OCI-LY1 (cell line): ENCODE measurements at regions not wholly inside any gene's neighbourhood (a gene's known extent, or its start where the extent isn't known, plus 50 kb on each side); places are given as distances from the start of the nearest gene placed in this dataset.

ENCODE experiments used
- H2AFZ ChIP-seq: fragments of 200-600 bp; sonication (generic), shearing (Covaris generic); 2 replicates; pipeline ENCODE4 v1.6.0; 2014; ENCODE audit warnings: antibody characterized with exemption, mild to moderate bottlenecking, low read length
- H3F3A ChIP-seq: fragments of 200-600 bp; sonication (generic), shearing (Covaris generic); 2 replicates; pipeline ENCODE4 v1.6.0; 2014; ENCODE audit warnings: mild to moderate bottlenecking, antibody characterized with exemption, low read length, moderate library complexity; ENCODE audit not compliant: insufficient read depth
- H3K27ac ChIP-seq: fragments of 200-600 bp; sonication (generic); 2 replicates; pipeline ENCODE4 v1.5.1; 2014; ENCODE audit warnings: low read length, mixed run types, mild to moderate bottlenecking, low read depth; ENCODE audit not compliant: poor library complexity, severe bottlenecking
- H3K27me3 ChIP-seq: fragments of 200-600 bp; sonication (generic); 2 replicates; pipeline ENCODE4 v1.6.0; 2014; ENCODE audit warnings: antibody characterized with exemption, mild to moderate bottlenecking, low read length, moderate library complexity; ENCODE audit not compliant: insufficient read depth
- H3K36me3 ChIP-seq: fragments of 200-600 bp; sonication (generic); 2 replicates; pipeline ENCODE4 v1.6.1; 2014; ENCODE audit warnings: mild to moderate bottlenecking, antibody characterized with exemption, low read length, moderate library complexity, mixed read lengths; ENCODE audit not compliant: insufficient read depth
- H3K4me1 ChIP-seq: fragments of 200-600 bp; sonication (generic); 2 replicates; pipeline ENCODE4 v1.5.1; 2014; ENCODE audit warnings: mild to moderate bottlenecking, low read length, moderate library complexity; ENCODE audit not compliant: insufficient read depth, severe bottlenecking
- H3K4me2 ChIP-seq: fragments of 200-600 bp; sonication (generic), shearing (Covaris generic); 2 replicates; pipeline ENCODE4 v1.6.1; 2014; ENCODE audit warnings: low read length
- H3K4me3 ChIP-seq: fragments of 200-600 bp; sonication (generic); 2 replicates; pipeline ENCODE4 v1.5.1; 2014; ENCODE audit warnings: low read length, low read depth, mild to moderate bottlenecking, mixed read lengths; ENCODE audit not compliant: poor library complexity, severe bottlenecking
- H3K79me2 ChIP-seq: fragments of 200-600 bp; shearing (Covaris generic); 2 replicates; pipeline ENCODE4 v1.6.1; 2016; ENCODE audit warnings: mixed run types, low read length, mixed read lengths; ENCODE audit not compliant: insufficient read depth
- H3K9ac ChIP-seq: fragments of 200-600 bp; sonication (generic), shearing (Covaris generic); 2 replicates; pipeline ENCODE4 v1.6.1; 2014; ENCODE audit warnings: mild to moderate bottlenecking, low read length, mixed read lengths
- H3K9me2 ChIP-seq: fragments of 200-600 bp; sonication (generic), shearing (Covaris generic); 2 replicates; pipeline ENCODE4 v1.6.1; 2014; ENCODE audit warnings: low read depth, mild to moderate bottlenecking, low read length, mixed read lengths
- H3K9me3 ChIP-seq: fragments of 200-600 bp; shearing (Covaris generic); 2 replicates; pipeline ENCODE4 v1.6.1; 2014; ENCODE audit warnings: low read length, mixed read lengths
- H4K20me1 ChIP-seq: fragments of 200-600 bp; sonication (generic), shearing (Covaris generic); 2 replicates; pipeline ENCODE4 v1.6.0; 2016; ENCODE audit warnings: mild to moderate bottlenecking, low read length; ENCODE audit not compliant: insufficient read depth
- EZH2 ChIP-seq: fragments of 200-600 bp; sonication (generic), shearing (Covaris generic); IDR thresholded peaks from 2 replicates; pipeline ENCODE4 v1.8.0; 2017; ENCODE audit warnings: borderline replicate concordance, mixed run types, mild to moderate bottlenecking, antibody characterized with exemption, low read length, moderate library complexity, mixed read lengths
- TF ChIP-seq, protein P1 (sequence below): fragments of 200-600 bp; sonication (generic), shearing (Covaris generic); IDR thresholded peaks from 2 replicates; pipeline ENCODE4 v1.5.1; 2017; ENCODE audit warnings: mild to moderate bottlenecking, antibody characterized with exemption, low read length, moderate library complexity, mixed read lengths

DNA sequence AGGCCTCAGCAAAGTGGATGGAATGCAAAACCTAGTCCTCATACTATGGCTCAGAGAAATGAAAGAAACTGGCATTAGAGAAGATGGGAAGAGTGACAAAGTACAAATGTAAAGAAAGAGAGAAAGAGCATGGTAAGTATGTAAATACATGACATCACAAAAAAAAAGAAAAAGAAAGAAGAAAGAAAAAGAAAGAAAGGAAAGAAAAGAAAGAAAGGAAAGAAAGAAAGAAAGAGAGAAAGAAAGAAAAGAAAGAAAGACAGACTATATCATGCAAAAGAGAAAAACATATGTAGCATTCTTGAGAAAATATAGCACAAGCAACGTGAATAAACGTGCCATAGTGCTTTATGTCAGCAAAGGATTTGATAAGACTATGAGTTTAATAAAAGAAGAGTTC, 76.1 kb upstream of the CACHD1 start:
- no peak overlapping the region for H3K9ac ChIP-seq
- no peak overlapping the region for H3K27ac ChIP-seq
- H3K9me3 ChIP-seq, result no peaks in the 10 kb centered on the region

DNA sequence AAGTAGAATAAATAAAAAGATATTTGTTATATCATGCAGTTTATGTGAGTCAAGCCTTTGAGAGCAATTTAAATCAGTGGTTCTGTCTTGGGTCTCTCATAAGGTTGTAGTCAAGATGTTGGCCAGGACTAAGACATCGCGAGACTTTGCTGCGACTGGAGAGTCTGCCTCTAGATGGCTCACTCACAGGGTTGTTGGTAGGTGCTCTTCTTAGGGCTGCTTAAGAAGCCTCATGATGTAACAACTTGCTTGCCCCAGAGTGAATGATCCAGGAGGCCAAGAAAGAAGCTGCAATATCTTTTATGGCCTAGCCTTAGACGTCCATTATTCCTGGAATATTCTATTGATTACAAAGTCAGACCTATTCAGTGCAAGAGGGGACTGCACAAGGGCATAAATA, 73.1 kb upstream of the CACHD1 start:
- no peak overlapping the region for H3K27ac ChIP-seq
- no peak overlapping the region for H3K9ac ChIP-seq
- no peaks in the 10 kb centered on the region for H4K20me1 ChIP-seq
- no peaks in the 10 kb centered on the region for H3K79me2 ChIP-seq
- no peaks in the 10 kb centered on the region for H3K36me3 ChIP-seq
- TF ChIP-seq, protein P1, sequence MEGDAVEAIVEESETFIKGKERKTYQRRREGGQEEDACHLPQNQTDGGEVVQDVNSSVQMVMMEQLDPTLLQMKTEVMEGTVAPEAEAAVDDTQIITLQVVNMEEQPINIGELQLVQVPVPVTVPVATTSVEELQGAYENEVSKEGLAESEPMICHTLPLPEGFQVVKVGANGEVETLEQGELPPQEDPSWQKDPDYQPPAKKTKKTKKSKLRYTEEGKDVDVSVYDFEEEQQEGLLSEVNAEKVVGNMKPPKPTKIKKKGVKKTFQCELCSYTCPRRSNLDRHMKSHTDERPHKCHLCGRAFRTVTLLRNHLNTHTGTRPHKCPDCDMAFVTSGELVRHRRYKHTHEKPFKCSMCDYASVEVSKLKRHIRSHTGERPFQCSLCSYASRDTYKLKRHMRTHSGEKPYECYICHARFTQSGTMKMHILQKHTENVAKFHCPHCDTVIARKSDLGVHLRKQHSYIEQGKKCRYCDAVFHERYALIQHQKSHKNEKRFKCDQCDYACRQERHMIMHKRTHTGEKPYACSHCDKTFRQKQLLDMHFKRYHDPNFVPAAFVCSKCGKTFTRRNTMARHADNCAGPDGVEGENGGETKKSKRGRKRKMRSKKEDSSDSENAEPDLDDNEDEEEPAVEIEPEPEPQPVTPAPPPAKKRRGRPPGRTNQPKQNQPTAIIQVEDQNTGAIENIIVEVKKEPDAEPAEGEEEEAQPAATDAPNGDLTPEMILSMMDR, result peak; percentile 20; the same call in 1 of the 2 replicates
- TF ChIP-seq EZH2, result no peak
- H3F3A ChIP-seq, result no peaks in the 10 kb centered on the region
- H3K9me3 ChIP-seq, result no peaks in the 10 kb centered on the region
- H3K9me2 ChIP-seq, result no peaks in the 10 kb centered on the region; the same call in 1 of the 2 replicates
- H3K4me3 ChIP-seq, result no peak overlapping the region
- no peaks in the 10 kb centered on the region for H3K4me1 ChIP-seq
- no peaks in the 10 kb centered on the region for H3K27me3 ChIP-seq
- no peak overlapping the region for H2AFZ ChIP-seq
- H3K4me2 ChIP-seq, result no peak overlapping the region

More for the DNA sequence above, 76.1 kb upstream of the CACHD1 start:
- no peaks in the 10 kb centered on the region for H3F3A ChIP-seq
- H3K79me2 ChIP-seq, result no peaks in the 10 kb centered on the region
- no peak overlapping the region for H3K4me2 ChIP-seq
- H3K27me3 ChIP-seq, result no peaks in the 10 kb centered on the region
- no peaks in the 10 kb centered on the region for H3K36me3 ChIP-seq
- no peak overlapping the region for H3K4me3 ChIP-seq
- H3K4me1 ChIP-seq, result no peaks in the 10 kb centered on the region
- no peaks in the 10 kb centered on the region for H4K20me1 ChIP-seq
- H3K9me2 ChIP-seq, result no peaks in the 10 kb centered on the region; the same call in 1 of the 2 replicates
- no peak overlapping the region for H2AFZ ChIP-seq
- TF ChIP-seq EZH2, result no peak
- TF ChIP-seq, protein P1, result no peak

DNA sequence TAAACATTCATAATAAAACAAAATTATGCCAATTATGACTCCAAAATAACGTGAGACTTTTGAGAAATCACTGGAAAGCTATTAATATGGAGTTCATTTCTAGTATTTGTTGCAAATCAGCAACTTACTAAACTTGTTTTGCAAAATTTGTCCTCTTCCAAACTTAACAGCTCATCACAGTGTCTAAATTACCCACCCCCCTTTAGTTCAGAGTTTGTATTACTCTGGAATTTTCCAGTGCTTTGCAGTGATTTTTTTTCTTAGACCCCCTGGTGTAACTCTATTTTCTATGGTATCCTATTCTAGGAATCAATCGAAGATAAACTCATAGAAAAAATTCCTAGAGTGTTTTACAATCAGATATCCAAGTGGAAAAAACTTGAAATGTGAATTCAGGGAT, 72.4 kb upstream of the CACHD1 start:
- no peak overlapping the region for H2AFZ ChIP-seq
- H3K27me3 ChIP-seq, result no peaks in the 10 kb centered on the region
- H3K27ac ChIP-seq, result no peak overlapping the region
- TF ChIP-seq, protein P1, result no peak
- no peak for TF ChIP-seq EZH2
- no peak overlapping the region for H3K4me2 ChIP-seq
- no peaks in the 10 kb centered on the region for H3K36me3 ChIP-seq
- no peaks in the 10 kb centered on the region for H3K4me1 ChIP-seq
- H3F3A ChIP-seq, result no peaks in the 10 kb centered on the region
- H3K79me2 ChIP-seq, result no peaks in the 10 kb centered on the region
- H3K9me3 ChIP-seq, result no peaks in the 10 kb centered on the region
- no peak overlapping the region for H3K4me3 ChIP-seq
- no peak overlapping the region for H3K9ac ChIP-seq
- no peaks in the 10 kb centered on the region for H4K20me1 ChIP-seq
- no peaks in the 10 kb centered on the region; the same call in 1 of the 2 replicates for H3K9me2 ChIP-seq
